ENCODE measurements at regions not wholly inside any gene's neighbourhood (a gene's known extent, or its start where the extent isn't known, plus 50 kb on each side); places are given as distances from the start of the nearest gene placed in this dataset.

DNA sequence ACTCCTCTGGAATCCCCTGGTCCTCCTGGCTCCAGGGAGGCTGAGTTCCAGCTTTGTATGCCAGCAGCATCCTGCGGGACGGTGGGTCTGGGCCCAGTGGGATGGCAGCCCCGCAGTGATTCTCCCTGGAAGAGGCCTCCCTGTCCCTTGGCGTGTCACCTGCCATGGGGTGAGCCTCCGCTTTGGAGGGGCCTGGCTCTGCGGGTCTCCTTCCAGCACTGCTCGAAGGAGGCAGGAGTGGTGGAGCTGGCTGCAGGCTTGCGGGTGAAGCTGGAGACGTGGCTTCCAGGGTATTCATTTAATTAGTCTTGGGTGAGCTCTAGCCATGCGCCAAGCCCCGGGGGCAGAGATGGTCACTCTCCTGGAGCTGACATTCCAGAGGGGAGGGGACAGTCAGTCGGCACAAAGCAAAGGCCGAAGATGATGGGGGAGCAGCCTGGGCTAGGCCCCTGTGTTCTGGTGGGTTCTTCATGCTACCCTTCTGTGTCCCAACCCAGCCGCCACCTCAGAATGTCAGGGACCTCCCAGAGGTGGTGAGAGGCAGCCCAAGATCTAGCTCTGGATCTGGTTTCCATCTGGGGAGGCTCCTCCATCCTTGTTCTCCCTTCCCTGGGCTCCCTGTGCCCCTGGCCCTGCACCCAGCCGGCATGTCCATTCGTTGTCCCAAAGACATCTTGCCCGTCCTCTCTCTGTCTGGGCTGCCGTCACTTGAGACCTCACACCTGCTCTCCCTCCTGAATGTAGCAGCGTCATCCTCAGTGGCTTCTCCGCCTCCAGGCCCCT, 1332.5 kb downstream of the BRD1 start:
- Histone ChIP-seq H3K4me2 (ENCODE audit: low read depth, low read length) (no peak overlapping the region), H2AFZ (ENCODE audit: low read length) (no peak overlapping the region), H4K20me1 (ENCODE audit: insufficient read depth, low read length) (no peaks in the 10 kb centered on the region; the same call in 1 of the 2 replicates), H3K9me3 (ENCODE audit: low read length) (no peaks in the 10 kb centered on the region), H3K27me3 (ENCODE audit: control insufficient read depth in 1 of 2, insufficient read depth in 2 of 2, low read length in 2 of 2) (peaks cover 9 to 56% of the 10 kb centered on the region in 2 experiments; a peak in 3 of 5 replicates), H3K4me3 (replicated peaks in 1 of 3; ENCODE audit: insufficient read depth in 1 of 3, low read depth in 2 of 3, low read length in 3 of 3) (no peak overlapping the region), H3K36me3 (replicated peaks in 1 of 2; ENCODE audit: control insufficient read depth in 1 of 2, insufficient read depth in 2 of 2, low read length in 2 of 2) (no peaks in the 10 kb centered on the region), H3K27ac (ENCODE audit: extremely low read length, insufficient read depth, low read length) (no peak overlapping the region), H3K79me2 (ENCODE audit: insufficient read depth, low read length) (no peaks in the 10 kb centered on the region), H3K9ac (ENCODE audit: insufficient read depth, low read depth, low read length) (no peak overlapping the region), H3K4me1 (ENCODE audit: insufficient read depth, low read length) (no peaks in the 10 kb centered on the region)
- no peak for TF ChIP-seq SPEN (CRISPR knock-in tag; IDR thresholded peaks at IDR 0.05; ENCODE audit: low read depth)
- TF ChIP-seq RXRA (CRISPR knock-in tag; IDR thresholded peaks at IDR 0.05): no peak
- TF ChIP-seq NR2F2 (IDR thresholded peaks at IDR 0.05; ENCODE audit: borderline replicate concordance, low read depth): no peak
- TF ChIP-seq, protein P1, sequence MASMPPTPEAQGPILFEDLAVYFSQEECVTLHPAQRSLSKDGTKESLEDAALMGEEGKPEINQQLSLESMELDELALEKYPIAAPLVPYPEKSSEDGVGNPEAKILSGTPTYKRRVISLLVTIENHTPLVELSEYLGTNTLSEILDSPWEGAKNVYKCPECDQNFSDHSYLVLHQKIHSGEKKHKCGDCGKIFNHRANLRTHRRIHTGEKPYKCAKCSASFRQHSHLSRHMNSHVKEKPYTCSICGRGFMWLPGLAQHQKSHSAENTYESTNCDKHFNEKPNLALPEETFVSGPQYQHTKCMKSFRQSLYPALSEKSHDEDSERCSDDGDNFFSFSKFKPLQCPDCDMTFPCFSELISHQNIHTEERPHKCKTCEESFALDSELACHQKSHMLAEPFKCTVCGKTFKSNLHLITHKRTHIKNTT (CRISPR knock-in tag; IDR thresholded peaks at IDR 0.05): no peak
- no peak for TF ChIP-seq TOE1 (CRISPR knock-in tag; IDR thresholded peaks at IDR 0.05)
- TF ChIP-seq ZNF350 (CRISPR knock-in tag; IDR thresholded peaks at IDR 0.05; ENCODE audit: borderline replicate concordance, low read depth): no peak
- TF ChIP-seq PTBP1 (IDR thresholded peaks at IDR 0.05; ENCODE audit: low read depth, low read length, poor library complexity, severe bottlenecking): no peak
- no peak for TF ChIP-seq THAP11 (CRISPR knock-in tag; IDR thresholded peaks at IDR 0.05)
- TF ChIP-seq GLI4 (CRISPR knock-in tag; IDR thresholded peaks at IDR 0.05; ENCODE audit: borderline replicate concordance): no peak
- TF ChIP-seq BRCA1 (CRISPR knock-in tag; IDR thresholded peaks at IDR 0.05): no peak
- TF ChIP-seq RFX3 (CRISPR knock-in tag; IDR thresholded peaks at IDR 0.05): no peak
- TF ChIP-seq CBX5 (CRISPR knock-in tag; IDR thresholded peaks at IDR 0.05; ENCODE audit: borderline replicate concordance): no peak
- TF ChIP-seq, protein P2, sequence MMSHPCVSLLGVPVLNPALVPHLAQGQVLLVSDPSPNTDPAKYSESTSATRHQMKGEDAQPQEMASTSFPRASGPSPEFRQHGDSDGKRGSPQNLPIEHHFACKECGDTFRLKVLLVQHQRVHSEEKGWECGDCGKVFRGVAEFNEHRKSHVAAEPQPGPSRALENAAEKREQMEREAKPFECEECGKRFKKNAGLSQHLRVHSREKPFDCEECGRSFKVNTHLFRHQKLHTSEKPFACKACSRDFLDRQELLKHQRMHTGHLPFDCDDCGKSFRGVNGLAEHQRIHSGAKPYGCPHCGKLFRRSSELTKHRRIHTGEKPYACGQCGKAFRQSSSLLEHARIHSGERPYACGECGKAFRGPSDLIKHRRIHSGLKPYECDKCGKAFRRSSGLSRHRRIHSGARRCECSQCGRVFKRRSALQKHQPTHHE (CRISPR knock-in tag; IDR thresholded peaks at IDR 0.05; ENCODE audit: borderline replicate concordance): no peak
- TF ChIP-seq ZBTB8A (CRISPR knock-in tag; IDR thresholded peaks at IDR 0.05; ENCODE audit: borderline replicate concordance, low read depth): no peak
- CTCF ChIA-PET (ENCODE audit: low intra/inter-chr PET ratio, low total read pairs): no interaction called here
- no TSS peak for BruUV-seq (replicated peaks)
- no peak for ATAC-seq
- POLR2A ChIA-PET: no interaction called here
- in situ Hi-C loops (cut with HindIII; ENCODE audit: extremely low pct_ligation_motif_present, low pct_unique_long_range_greater_than_20kb) (loop anchor here (5.0 to 25.0 kb wide), 3 partner anchors 653 to 1283 kb away; no protein-coding TSS in a partner anchor), intact Hi-C loops (cut with micrococcal nuclease; ENCODE audit: unreplicated experiment) (loop anchor here (10.0 kb wide), 1 partner anchor 1280 kb away; no protein-coding TSS in a partner anchor)
- DNase-seq (ENCODE audit: low spot score): no peak
- no peak for FAIRE-seq
- 26% methylated on average over 6 of the region's 20 CpGs for WGBS (ENCODE audit: low lambda C conversion rate)

All from HepG2 (cell line).